Esophagus muscularis mucosa (tissue), 3 donors: ENCODE measurements at regions not wholly inside any gene's neighbourhood (a gene's known extent, or its start where the extent isn't known, plus 50 kb on each side); places are given as distances from the start of the nearest gene placed in this dataset.

Source experiments
- POLR2A ChIP-seq: fragments of 450-650 bp; IDR thresholded peaks from one replicate; pipeline ENCODE4 v1.6.1; 2017; ENCODE audit warnings: antibody characterized with exemption, moderate library complexity, mild to moderate bottlenecking, low read depth
- TF ChIP-seq, protein P1 (sequence below), 3 experiments: fragments of 200-600 bp in 2 of 3; fragments of 450-650 bp in 1 of 3; sonication (generic) in 2 of 3; IDR thresholded peaks; one replicate each; pipeline ENCODE4 v1.5.1; 2017 to 2019; ENCODE audit warnings: antibody characterized with exemption in 3 of 3, mild to moderate bottlenecking in 2 of 3, moderate library complexity in 1 of 3

DNA sequence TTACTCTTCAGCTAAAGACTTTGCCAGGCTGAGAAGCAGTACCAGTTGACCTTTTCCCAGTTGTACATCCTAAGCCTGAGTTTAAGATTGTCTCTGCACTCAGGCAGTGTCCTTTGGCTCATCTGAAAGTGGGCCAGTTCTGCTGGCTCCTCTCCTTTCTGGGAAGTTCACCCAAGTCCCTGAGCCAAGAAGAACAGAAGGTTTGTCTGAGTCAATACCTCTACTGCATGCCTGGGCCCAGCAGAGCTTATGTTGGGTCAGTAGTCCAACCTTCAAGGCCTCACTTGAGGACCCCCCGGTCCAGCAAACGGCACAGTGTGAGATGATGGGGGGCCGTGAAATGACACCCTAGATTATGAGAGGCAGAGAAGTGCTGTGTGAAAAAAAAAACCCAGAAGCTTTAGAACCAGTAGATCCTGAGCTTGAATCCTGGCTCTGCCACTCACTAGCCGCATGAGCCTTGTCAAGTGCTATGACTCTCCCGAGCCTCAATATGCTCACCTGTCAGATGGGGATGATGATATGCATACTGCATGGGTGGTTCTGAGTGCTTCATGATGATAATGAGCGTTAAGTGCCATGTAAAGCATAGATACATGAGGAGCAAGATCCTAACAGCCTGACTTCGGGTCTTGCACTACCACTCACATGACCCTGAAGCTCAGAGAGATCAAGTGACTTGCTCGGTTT, 156.0 kb downstream of the MACROH2A1 start:
- TF ChIP-seq, protein P1, sequence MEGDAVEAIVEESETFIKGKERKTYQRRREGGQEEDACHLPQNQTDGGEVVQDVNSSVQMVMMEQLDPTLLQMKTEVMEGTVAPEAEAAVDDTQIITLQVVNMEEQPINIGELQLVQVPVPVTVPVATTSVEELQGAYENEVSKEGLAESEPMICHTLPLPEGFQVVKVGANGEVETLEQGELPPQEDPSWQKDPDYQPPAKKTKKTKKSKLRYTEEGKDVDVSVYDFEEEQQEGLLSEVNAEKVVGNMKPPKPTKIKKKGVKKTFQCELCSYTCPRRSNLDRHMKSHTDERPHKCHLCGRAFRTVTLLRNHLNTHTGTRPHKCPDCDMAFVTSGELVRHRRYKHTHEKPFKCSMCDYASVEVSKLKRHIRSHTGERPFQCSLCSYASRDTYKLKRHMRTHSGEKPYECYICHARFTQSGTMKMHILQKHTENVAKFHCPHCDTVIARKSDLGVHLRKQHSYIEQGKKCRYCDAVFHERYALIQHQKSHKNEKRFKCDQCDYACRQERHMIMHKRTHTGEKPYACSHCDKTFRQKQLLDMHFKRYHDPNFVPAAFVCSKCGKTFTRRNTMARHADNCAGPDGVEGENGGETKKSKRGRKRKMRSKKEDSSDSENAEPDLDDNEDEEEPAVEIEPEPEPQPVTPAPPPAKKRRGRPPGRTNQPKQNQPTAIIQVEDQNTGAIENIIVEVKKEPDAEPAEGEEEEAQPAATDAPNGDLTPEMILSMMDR (IDR thresholded peaks at IDR 0.05) = no peak
- no peak for TF ChIP-seq POLR2A
